Mesendoderm (in vitro differentiated cells): ENCODE measurements at regions not wholly inside any gene's neighbourhood (a gene's known extent, or its start where the extent isn't known, plus 50 kb on each side); places are given as distances from the start of the nearest gene placed in this dataset.

ENCODE experiments used
- DNase-seq: peaks from one replicate; pipeline ENCODE4 v3.0.0; 2013
- H2AK5ac ChIP-seq: 2 replicates; pipeline ENCODE4 v1.6.1; 2013; ENCODE audit warnings: low read length, inconsistent platforms
- H2BK120ac ChIP-seq: 2 replicates; pipeline ENCODE4 v1.6.1; 2013; ENCODE audit warnings: low read depth, mild to moderate bottlenecking, low read length, moderate library complexity, mixed read lengths
- H2BK15ac ChIP-seq: replicated peaks from 2 replicates; pipeline ENCODE4 v1.6.1; 2013; ENCODE audit warnings: low read depth, mild to moderate bottlenecking, moderate library complexity
- H2BK5ac ChIP-seq: 2 replicates; pipeline ENCODE4 v1.6.1; 2013; ENCODE audit warnings: low read length, inconsistent platforms
- H3K18ac ChIP-seq: 2 replicates; pipeline ENCODE4 v1.6.1; 2013; ENCODE audit warnings: mild to moderate bottlenecking, low read length, mixed read lengths
- H3K23ac ChIP-seq: one replicate; pipeline ENCODE4 v1.6.1; 2013; ENCODE audit warnings: low read length
- H3K27ac ChIP-seq: 2 replicates; pipeline ENCODE4 v1.5.1; 2013; ENCODE audit warnings: low read depth, mild to moderate bottlenecking, inconsistent platforms, low read length, moderate library complexity
- H3K27me3 ChIP-seq: 2 replicates; pipeline ENCODE4 v1.6.1; 2013; ENCODE audit warnings: low read length, control low read depth, mild to moderate bottlenecking, inconsistent platforms; ENCODE audit not compliant: insufficient read depth, poor library complexity
- H3K36me3 ChIP-seq: 2 replicates; pipeline ENCODE4 v1.6.1; 2013; ENCODE audit warnings: low read length, inconsistent platforms; ENCODE audit not compliant: control insufficient read depth, insufficient read depth
- H3K4ac ChIP-seq: one replicate; pipeline ENCODE4 v1.6.1; 2013; ENCODE audit warnings: low read depth, mild to moderate bottlenecking, low read length, moderate library complexity
- H3K4me1 ChIP-seq: 2 replicates; pipeline ENCODE4 v1.6.1; 2013; ENCODE audit warnings: low read depth, low read length, inconsistent platforms; ENCODE audit not compliant: control insufficient read depth
- H3K4me2 ChIP-seq: 2 replicates; pipeline ENCODE4 v1.6.1; 2013; ENCODE audit warnings: low read length
- H3K4me3 ChIP-seq: 2 replicates; pipeline ENCODE4 v1.5.1; 2013; ENCODE audit warnings: mild to moderate bottlenecking, low read length
- H3K56ac ChIP-seq: one replicate; pipeline ENCODE4 v1.6.1; 2013; ENCODE audit warnings: low read length
- H3K79me1 ChIP-seq: 2 replicates; pipeline ENCODE4 v1.6.1; 2013; ENCODE audit warnings: low read length, inconsistent platforms
- H3K79me2 ChIP-seq: 2 replicates; pipeline ENCODE4 v1.6.1; 2013; ENCODE audit warnings: mild to moderate bottlenecking, low read length; ENCODE audit not compliant: control insufficient read depth, insufficient read depth
- H3K9ac ChIP-seq: 2 replicates; pipeline ENCODE4 v1.6.1; 2013; ENCODE audit warnings: low read length, inconsistent platforms
- H4K5ac ChIP-seq: one replicate; pipeline ENCODE4 v1.6.1; 2013; ENCODE audit warnings: low read length
- H4K8ac ChIP-seq: one replicate; pipeline ENCODE4 v1.6.1; 2013; ENCODE audit warnings: low read depth, mild to moderate bottlenecking, control low read depth, low read length, moderate library complexity
- WGBS: extraction: QIAGEN DNeasy Blood & Tissue Kit; methylation state at CpG from one replicate; pipeline ENCODE4 v1.1.7; 2013; ENCODE audit warnings: low lambda C conversion rate, missing lambda C conversion rate; ENCODE audit not compliant: insufficient coverage; ENCODE audit errors: extremely low coverage; 5-methylcytosine and 5-hydroxymethylcytosine counted together

- Histone ChIP-seq H2BK5ac (no peak overlapping the region), H3K18ac (no peak overlapping the region), H3K79me1 (no peaks in the 10 kb centered on the region), H3K23ac (no peak overlapping the region), H3K9ac (no peak overlapping the region), H3K4me1 (peaks cover 2% of the 10 kb centered on the region), H3K4ac (no peak overlapping the region), H4K8ac (no peak overlapping the region), H3K4me2 (no peak overlapping the region), H3K56ac (no peak overlapping the region), H3K27me3 (no peaks in the 10 kb centered on the region), H3K36me3 (no peaks in the 10 kb centered on the region), H3K4me3 (no peak overlapping the region), H2BK15ac (no peak overlapping the region), H4K5ac (no peak overlapping the region), H2BK120ac (no peak overlapping the region), H3K79me2 (no peaks in the 10 kb centered on the region), H3K27ac (no peak overlapping the region), H2AK5ac (no peak overlapping the region)
- peak; percentile 30 for DNase-seq
- no CpG with 5 or more reads among the region's 1 CpG for WGBS
Measured at GRCh38 chr21:17045214-17045853, 467.5 kb upstream of the CXADR start.

GRCh38 chr21:17048974-17049373 lies 463.9 kb upstream of the CXADR start:
- Histone ChIP-seq H2BK120ac (no peak overlapping the region), H2BK5ac (no peak overlapping the region), H4K8ac (no peak overlapping the region), H3K4me2 (no peak overlapping the region), H2AK5ac (no peak overlapping the region), H2BK15ac (no peak overlapping the region), H3K79me2 (no peaks in the 10 kb centered on the region), H3K56ac (no peak overlapping the region), H3K4ac (no peak overlapping the region), H4K5ac (no peak overlapping the region), H3K23ac (no peak overlapping the region), H3K18ac (no peak overlapping the region), H3K4me1 (no peaks in the 10 kb centered on the region), H3K4me3 (no peak overlapping the region), H3K79me1 (no peaks in the 10 kb centered on the region), H3K27ac (no peak overlapping the region), H3K27me3 (no peaks in the 10 kb centered on the region), H3K36me3 (no peaks in the 10 kb centered on the region), H3K9ac (no peak overlapping the region)
- no CpG with 5 or more reads among the region's 3 CpGs for WGBS
- no peak for DNase-seq

- no peak overlapping the region for H4K5ac ChIP-seq
- H3K4me1 ChIP-seq, result no peaks in the 10 kb centered on the region
- no peak overlapping the region for H3K4ac ChIP-seq
- no peak overlapping the region for H3K4me2 ChIP-seq
- no peak overlapping the region for H3K9ac ChIP-seq
- peak; percentile 31 for DNase-seq
- H3K27ac ChIP-seq, result no peak overlapping the region
- H3K27me3 ChIP-seq, result no peaks in the 10 kb centered on the region
- H3K36me3 ChIP-seq, result no peaks in the 10 kb centered on the region
- H2AK5ac ChIP-seq, result no peak overlapping the region
- H3K23ac ChIP-seq, result no peak overlapping the region
- H2BK120ac ChIP-seq, result no peak overlapping the region
- no peak overlapping the region for H4K8ac ChIP-seq
- H2BK15ac ChIP-seq, result no peak overlapping the region
- no peak overlapping the region for H3K4me3 ChIP-seq
- no peak overlapping the region for H3K18ac ChIP-seq
- H3K56ac ChIP-seq, result no peak overlapping the region
- H3K79me2 ChIP-seq, result no peaks in the 10 kb centered on the region
- H3K79me1 ChIP-seq, result no peaks in the 10 kb centered on the region
- no CpG with 5 or more reads among the region's 1 CpG for WGBS
- H2BK5ac ChIP-seq, result no peak overlapping the region
Measured at GRCh38 chr21:17050156-17050555, 462.7 kb upstream of the CXADR start.

GRCh38 chr21:17050646-17051045 lies 462.2 kb upstream of the CXADR start:
- Histone ChIP-seq H3K23ac (no peak overlapping the region), H4K5ac (no peak overlapping the region), H3K27ac (no peak overlapping the region), H3K4me2 (no peak overlapping the region), H3K4me1 (no peaks in the 10 kb centered on the region), H2BK5ac (no peak overlapping the region), H3K4ac (no peak overlapping the region), H3K79me1 (no peaks in the 10 kb centered on the region), H3K27me3 (no peaks in the 10 kb centered on the region), H3K4me3 (no peak overlapping the region), H3K9ac (no peak overlapping the region), H2BK120ac (no peak overlapping the region), H3K79me2 (no peaks in the 10 kb centered on the region), H3K36me3 (no peaks in the 10 kb centered on the region), H3K56ac (no peak overlapping the region), H3K18ac (no peak overlapping the region), H2BK15ac (no peak overlapping the region), H2AK5ac (no peak overlapping the region), H4K8ac (no peak overlapping the region)
- WGBS, result no CpG with 5 or more reads among the region's 2 CpGs
- no peak for DNase-seq

GRCh38 chr21:17051054-17051453 lies 461.8 kb upstream of the CXADR start:
- no peak overlapping the region for H2BK5ac ChIP-seq
- H3K79me1 ChIP-seq, result no peaks in the 10 kb centered on the region
- no peak overlapping the region for H2AK5ac ChIP-seq
- H3K56ac ChIP-seq, result peak overlapping the region; percentile 40
- no peak overlapping the region for H3K4me2 ChIP-seq
- no peaks in the 10 kb centered on the region for H3K27me3 ChIP-seq
- no peak overlapping the region for H3K18ac ChIP-seq
- no peak overlapping the region for H3K4me3 ChIP-seq
- H3K4me1 ChIP-seq, result no peaks in the 10 kb centered on the region
- peak; percentile 78 for DNase-seq
- no peaks in the 10 kb centered on the region for H3K79me2 ChIP-seq
- peak overlapping the region; percentile 28 for H2BK120ac ChIP-seq
- no peak overlapping the region for H4K5ac ChIP-seq
- H3K4ac ChIP-seq, result no peak overlapping the region
- no peaks in the 10 kb centered on the region for H3K36me3 ChIP-seq
- no CpG with 5 or more reads among the region's 3 CpGs for WGBS
- H3K23ac ChIP-seq, result no peak overlapping the region
- no peak overlapping the region for H2BK15ac ChIP-seq
- peak overlapping the region; percentile 50 for H3K27ac ChIP-seq
- H4K8ac ChIP-seq, result peak overlapping the region; percentile 56
- H3K9ac ChIP-seq, result no peak overlapping the region

- H3K79me2 ChIP-seq, result no peaks in the 10 kb centered on the region
- H2BK5ac ChIP-seq, result no peak overlapping the region
- no peaks in the 10 kb centered on the region for H3K79me1 ChIP-seq
- no peak overlapping the region for H3K4me3 ChIP-seq
- no CpG with 5 or more reads among the region's 7 CpGs for WGBS
- H3K36me3 ChIP-seq, result no peaks in the 10 kb centered on the region
- no peak overlapping the region for H2AK5ac ChIP-seq
- H2BK15ac ChIP-seq, result peak overlapping the region; percentile 36
- H3K27ac ChIP-seq, result no peak overlapping the region
- no peaks in the 10 kb centered on the region for H3K27me3 ChIP-seq
- H4K5ac ChIP-seq, result no peak overlapping the region
- H3K4me1 ChIP-seq, result no peaks in the 10 kb centered on the region
- H2BK120ac ChIP-seq, result no peak overlapping the region
- H4K8ac ChIP-seq, result no peak overlapping the region
- no peak overlapping the region for H3K56ac ChIP-seq
- H3K4me2 ChIP-seq, result no peak overlapping the region
- no peak overlapping the region for H3K18ac ChIP-seq
- no peak overlapping the region for H3K4ac ChIP-seq
- DNase-seq, result no peak
- H3K23ac ChIP-seq, result no peak overlapping the region
- no peak overlapping the region for H3K9ac ChIP-seq
Measured at GRCh38 chr21:17053321-17053720, 459.5 kb upstream of the CXADR start.
